ENCODE measurements at regions not wholly inside any gene's neighbourhood (a gene's known extent, or its start where the extent isn't known, plus 50 kb on each side); places are given as distances from the start of the nearest gene placed in this dataset.
"Not testable (repeated sequence)": the region's sequence is repeated elsewhere in the genome, so short reads cannot be mapped to it uniquely, and the experiment has no call there.

DNA sequence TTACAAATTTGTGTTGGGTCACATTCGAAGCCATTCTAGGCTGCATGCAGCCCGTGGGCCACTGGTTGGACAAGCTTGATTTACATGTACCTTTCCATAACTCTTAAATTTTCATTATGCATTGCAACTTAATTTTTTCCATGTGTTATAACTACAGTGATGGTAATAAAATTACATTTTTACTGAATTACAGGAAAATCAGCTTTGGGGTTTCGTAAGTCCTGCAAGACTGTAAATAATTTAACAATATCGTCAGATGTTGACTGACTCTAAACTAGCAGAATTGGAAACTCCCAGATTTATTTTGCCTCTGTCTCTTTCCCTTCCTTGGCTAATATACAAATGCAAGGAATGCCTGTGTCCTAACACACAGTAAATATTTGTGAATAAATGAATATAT is 88.0 kb upstream of the RAPGEF2 start:
- TF ChIP-seq GATA1 (IDR thresholded peaks at IDR 0.05; ENCODE audit: low read depth, low read length), result no peak
- TF ChIP-seq POLR2A (IDR thresholded peaks at IDR 0.05; ENCODE audit: low read length), result no peak
- no peak for DNase-seq

DNA sequence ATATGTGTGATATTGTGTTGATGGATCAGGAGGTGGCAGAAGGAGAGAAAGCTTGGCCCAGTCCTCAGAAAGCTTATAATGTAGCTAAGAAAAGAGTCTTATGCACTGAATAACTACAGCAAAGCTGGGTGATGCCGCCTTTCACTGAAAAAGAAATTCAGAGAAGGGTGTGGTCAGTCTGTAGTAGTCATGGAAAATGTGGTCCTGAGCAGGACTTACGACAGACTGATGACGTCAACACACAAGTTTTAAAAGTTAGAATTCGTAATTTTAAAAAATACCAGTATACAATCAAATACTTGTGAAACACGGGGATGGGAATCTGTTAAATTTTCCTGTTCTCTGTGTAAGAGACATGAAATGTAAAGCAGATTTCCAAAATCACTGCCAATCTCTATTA is 87.0 kb upstream of the RAPGEF2 start:
- TF ChIP-seq POLR2A (IDR thresholded peaks at IDR 0.05; ENCODE audit: low read length) (no peak), GATA1 (IDR thresholded peaks at IDR 0.05; ENCODE audit: low read depth, low read length) (no peak)
- peak in 1 of 2 experiments; percentile 36 for DNase-seq

DNA sequence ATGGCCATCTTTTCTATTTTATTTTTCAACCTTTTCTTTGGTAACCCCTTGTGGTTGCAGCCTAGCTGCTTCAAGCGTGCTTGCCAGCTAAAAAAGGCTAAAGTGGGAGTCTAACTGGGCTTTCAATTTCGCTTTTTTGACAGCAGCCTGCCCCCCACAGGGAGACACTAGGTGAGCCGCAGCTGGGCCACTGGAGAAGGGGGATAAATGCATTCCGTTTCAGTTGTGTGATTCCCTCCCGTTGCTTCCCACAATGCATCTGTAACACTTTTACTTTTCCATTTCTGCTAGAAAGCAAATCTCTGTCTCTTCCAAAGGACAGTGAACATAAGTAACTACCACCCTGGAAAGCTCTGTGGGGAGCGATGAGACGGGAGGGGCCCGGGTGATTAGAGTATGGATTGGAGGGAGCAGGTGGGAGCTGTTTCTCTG is 86.3 kb upstream of the RAPGEF2 start:
- DNase-seq, result no peak
- TF ChIP-seq GATA1 (IDR thresholded peaks at IDR 0.05; ENCODE audit: low read depth, low read length) (no peak), POLR2A (IDR thresholded peaks at IDR 0.05; ENCODE audit: low read length) (no peak)

DNA sequence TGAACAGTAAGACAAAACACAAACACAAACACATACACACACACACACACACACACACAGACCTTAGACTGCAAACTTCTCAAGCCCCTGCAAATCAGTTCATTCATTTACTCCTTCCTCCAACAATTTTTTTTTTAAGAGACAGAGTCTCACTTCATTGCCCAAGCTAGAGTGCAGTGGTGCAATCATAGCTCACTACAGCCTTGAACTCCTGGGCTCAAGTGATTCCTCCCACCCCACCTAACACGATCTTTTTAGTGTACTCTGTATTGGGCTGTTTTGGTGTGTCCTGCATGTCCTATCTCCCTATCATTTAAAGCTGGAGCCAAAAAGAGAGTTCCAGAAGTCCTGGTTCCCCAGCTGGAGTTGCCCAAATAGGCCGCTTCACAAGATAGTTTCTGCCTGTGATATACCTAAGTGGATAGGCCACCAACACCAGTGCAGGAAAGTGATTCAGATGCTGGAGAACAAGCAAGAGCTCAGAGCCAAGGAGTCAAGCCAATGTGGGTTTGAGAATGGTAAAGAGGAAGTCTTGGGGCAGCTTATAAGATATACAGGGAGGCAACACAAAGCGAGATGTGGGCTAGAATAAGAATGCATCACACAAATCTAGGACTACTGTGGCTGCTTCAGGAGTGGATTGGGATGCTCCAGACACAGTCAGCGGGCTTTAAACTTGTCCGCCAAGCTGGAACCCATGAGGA is 85.4 kb upstream of the RAPGEF2 start:
- DNase-seq, result no peak
- TF ChIP-seq GATA1 (IDR thresholded peaks at IDR 0.05; ENCODE audit: low read depth, low read length) (no peak), POLR2A (IDR thresholded peaks at IDR 0.05; ENCODE audit: low read length) (no peak)

DNA sequence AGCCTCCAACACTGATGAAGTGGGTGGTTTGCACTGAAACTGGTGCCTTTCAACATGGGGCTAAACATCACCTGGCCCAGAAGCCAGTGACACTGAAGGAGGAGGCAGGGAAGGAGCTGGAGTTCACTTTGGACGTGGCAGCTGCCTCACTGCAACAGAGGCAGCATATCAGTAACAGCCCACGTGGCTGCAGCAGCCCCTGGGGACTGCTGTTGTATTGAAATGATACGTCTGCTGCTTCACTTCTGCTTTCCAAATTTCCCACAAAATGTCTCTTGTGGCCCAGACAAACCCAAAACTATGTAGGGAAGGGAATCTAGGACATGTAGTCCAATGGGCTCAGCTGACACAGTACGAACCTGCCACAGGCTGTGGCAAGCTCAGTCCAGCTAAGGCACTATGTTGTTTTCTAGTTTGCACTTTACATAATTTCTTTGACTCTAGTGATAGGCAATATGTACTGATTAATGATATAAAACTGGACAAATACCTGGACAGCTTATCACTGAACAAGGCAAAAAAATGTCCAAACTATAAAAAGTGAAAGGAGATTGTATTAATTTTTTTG is 84.7 kb upstream of the RAPGEF2 start:
- TF ChIP-seq POLR2A (IDR thresholded peaks at IDR 0.05; ENCODE audit: low read length), result no peak
- TF ChIP-seq GATA1 (IDR thresholded peaks at IDR 0.05; ENCODE audit: low read depth, low read length), result no peak
- peak in 1 of 2 experiments; percentile 6 for DNase-seq

DNA sequence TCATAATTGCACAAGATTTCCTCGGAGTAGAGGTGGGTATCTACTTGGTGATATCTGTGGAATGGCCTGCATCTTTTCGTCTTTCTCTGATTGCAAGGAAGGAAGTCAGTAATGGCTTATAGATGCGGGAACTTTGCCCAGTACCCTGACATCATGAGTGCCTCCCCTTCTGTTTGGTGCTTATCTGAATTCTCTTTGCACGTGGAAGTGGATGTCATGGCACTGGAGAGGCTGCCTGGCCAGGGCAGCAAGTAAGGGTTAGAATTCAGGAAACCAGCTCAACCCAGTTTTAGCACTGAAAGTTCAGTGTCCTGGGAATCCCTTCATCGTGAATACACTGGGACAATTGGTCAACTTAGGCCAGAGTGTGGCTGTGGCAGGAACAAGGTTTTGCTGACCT is 83.5 kb upstream of the RAPGEF2 start:
- TF ChIP-seq GATA1 (IDR thresholded peaks at IDR 0.05; ENCODE audit: low read depth, low read length), result no peak
- no peak for DNase-seq

DNA sequence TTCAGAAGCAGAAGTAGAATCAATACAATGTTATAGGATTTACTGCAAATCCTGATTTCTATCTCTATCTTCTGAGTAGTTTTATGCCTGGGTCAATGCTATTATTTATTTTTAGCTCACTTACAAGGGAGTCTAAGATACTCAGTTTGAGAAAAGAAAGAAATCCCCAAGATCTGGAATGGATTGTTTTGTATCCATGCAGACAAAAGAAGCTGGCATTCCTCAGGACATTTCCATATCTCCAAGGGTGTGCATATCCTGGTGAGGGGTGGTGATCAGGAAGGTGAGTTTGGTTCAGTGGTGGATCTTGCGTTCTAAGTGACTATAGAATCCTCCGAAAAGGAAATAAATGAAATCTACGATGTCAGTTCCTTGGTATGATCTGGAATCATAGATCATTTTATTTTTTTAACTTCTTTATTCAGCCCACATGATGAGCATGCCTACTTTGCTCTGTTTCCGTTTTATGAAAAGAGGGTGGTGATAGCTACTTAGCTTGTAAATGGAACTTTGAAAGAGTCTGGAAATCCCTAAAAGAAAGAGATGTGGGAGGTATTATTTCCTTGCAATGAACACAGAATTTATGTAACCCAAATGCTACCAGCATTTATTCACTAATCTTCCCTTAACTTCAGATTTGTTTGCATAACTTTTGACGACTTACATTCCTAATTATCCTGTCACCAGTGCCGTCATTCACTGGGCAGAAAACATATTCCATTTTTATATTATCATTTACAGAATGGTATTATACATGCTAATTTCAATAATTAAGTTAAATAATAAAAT is 81.1 kb upstream of the RAPGEF2 start:
- DNase-seq, result no peak
- TF ChIP-seq POLR2A (IDR thresholded peaks at IDR 0.05; ENCODE audit: low read length), result no peak
- TF ChIP-seq GATA1 (IDR thresholded peaks at IDR 0.05; ENCODE audit: low read depth, low read length), result no peak

DNA sequence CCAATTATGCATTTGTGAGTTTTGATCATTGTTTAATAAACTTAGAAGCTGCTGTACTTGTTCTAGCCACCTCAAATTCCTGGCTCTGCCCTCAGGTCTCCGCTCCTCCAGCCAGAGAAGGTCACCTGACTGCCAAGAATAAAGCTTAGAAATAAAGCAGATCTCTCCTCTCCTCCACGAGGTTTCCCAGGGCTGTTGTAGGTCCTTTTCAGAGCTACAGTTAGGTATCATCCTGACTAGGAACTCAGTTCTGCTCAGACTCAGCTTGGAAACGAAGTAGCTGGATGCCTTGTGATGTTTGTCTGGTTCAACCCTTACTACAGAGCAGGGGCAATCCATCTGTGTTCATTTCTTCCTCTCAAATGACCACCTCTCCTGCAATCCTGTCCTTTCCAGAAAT is 79.1 kb upstream of the RAPGEF2 start:
- no peak for DNase-seq

DNA sequence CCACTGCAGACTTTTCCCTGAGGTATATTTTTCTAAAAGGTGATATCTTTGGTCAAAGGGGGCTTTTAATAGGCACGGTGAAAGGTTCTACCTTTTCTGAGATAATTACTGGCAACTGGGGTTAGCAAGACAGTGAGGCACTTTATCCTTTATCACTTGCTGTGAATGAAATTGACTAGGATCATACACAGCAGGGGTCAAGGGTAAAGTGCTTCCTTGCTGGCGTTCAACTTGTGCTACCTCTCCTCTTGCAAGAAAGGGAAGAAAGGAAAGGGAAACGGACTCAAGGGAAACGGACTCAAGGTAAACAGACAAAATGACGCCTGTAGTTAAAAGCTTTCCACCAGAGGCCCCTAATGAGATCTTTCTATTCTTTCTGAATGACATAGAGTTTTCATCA is 78.6 kb upstream of the RAPGEF2 start:
- TF ChIP-seq GATA1 (IDR thresholded peaks at IDR 0.05; ENCODE audit: low read depth, low read length) (no peak), POLR2A (IDR thresholded peaks at IDR 0.05; ENCODE audit: low read length) (no peak)
- DNase-seq, result no peak

More for the DNA sequence above, 79.1 kb upstream of the RAPGEF2 start:
- TF ChIP-seq GATA1 (IDR thresholded peaks at IDR 0.05; ENCODE audit: low read depth, low read length), result no peak
- TF ChIP-seq POLR2A (IDR thresholded peaks at IDR 0.05; ENCODE audit: low read length), result no peak

DNA sequence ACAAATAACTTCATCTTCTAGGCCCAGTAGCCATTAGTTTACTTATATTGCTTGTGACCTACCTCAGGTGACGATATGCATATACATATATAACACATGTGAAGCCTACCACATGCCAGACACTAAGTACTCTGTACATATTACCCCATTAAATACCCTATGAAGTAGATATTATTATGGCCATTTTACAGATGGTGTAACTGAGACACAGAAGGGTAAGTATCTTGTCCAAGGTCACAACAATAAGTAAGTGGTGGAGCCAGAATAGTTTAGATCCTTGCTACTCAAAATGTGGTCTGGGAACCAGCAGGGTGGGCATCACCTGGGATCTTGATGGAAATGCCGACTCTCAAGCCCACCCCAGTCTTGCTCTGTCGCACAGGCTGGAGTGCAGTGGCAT is 78.1 kb upstream of the RAPGEF2 start:
- DNase-seq, result no peak
- TF ChIP-seq POLR2A (IDR thresholded peaks at IDR 0.05; ENCODE audit: low read length), result no peak
- TF ChIP-seq GATA1 (IDR thresholded peaks at IDR 0.05; ENCODE audit: low read depth, low read length), result no peak

DNA sequence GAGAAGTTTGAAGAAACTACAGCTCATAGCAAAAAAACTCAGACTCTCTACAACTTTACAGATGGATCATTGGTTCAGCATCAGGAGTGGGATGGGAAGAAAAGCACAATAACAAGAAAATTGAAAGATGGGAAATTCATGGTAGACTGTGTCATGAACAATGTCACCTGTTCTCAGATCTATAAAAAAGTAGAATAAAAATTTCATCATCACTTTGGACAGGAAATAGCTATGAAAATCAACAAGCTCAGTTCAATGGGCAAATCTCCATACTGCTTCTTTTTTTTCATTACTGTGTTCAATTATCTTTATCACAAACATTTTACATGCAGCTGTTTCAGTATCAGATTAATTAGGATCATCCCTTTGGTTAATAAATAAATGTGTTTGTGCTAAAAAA is 76.5 kb upstream of the RAPGEF2 start:
- no peak for TF ChIP-seq GATA1 (IDR thresholded peaks at IDR 0.05; ENCODE audit: low read depth, low read length)
- no peak for TF ChIP-seq POLR2A (IDR thresholded peaks at IDR 0.05; ENCODE audit: low read length)
- DNase-seq, result no peak

DNA sequence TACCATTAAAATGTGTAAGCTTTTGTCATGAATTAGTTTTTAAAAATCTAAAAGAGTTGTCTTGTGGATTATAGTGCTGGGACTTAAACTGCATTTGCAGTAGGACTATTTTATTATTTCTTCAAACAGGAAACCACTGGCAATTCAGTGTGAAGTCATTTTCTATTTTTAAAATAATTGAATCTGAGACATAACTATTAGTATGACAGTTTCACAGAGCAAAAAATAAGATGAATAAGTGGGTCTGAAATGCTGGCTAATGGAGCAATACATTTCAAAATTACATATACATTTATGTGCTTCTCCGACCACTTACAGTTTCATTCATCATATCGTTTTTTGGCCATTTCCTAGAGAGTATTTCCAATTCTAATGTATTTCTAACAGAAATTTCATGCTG is 75.3 kb upstream of the RAPGEF2 start:
- DNase-seq, result no peak
- TF ChIP-seq POLR2A (IDR thresholded peaks at IDR 0.05; ENCODE audit: low read length), result no peak
- TF ChIP-seq GATA1 (IDR thresholded peaks at IDR 0.05; ENCODE audit: low read depth, low read length), result no peak

DNA sequence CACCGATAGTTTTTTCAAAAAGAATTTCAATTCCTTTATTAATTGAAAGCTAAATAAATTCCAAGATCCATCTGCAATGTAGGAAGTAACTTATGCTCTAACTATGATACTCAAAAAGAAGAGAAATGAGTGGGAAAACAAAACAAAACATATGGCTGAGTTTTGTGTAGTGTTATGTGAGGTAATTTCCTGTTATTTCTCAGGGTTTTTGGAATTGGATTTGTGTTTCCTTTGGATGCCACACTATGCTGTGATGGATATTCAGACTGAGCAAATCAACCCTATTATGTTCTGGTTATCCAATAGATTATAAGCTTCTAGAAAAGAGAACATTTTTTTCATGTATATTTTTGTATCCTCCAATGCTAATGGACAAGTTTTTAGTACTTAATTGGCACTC is 73.4 kb upstream of the RAPGEF2 start:
- DNase-seq, result no peak
- no peak for TF ChIP-seq GATA1 (IDR thresholded peaks at IDR 0.05; ENCODE audit: low read depth, low read length)

DNA sequence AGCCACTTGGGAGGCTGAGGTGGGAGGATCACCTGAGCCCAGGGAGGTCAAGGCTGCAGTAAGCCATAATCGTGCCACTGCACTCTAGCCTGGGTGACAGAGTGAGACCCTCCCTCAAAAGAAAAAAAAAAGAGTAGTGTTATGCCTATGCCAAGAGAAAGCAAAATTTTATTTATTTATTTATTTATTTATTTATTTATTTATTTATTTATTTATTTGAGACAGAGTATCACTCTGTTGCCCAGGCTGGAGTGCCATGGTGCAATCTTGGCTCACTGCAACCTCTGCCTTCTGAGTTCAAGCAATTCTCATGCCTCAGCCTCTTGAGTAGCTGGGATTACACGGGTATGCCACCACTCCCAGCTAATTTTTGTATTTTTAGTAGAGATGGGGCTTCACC is 72.6 kb upstream of the RAPGEF2 start:
- DNase-seq, result not testable (repeated sequence)

DNA sequence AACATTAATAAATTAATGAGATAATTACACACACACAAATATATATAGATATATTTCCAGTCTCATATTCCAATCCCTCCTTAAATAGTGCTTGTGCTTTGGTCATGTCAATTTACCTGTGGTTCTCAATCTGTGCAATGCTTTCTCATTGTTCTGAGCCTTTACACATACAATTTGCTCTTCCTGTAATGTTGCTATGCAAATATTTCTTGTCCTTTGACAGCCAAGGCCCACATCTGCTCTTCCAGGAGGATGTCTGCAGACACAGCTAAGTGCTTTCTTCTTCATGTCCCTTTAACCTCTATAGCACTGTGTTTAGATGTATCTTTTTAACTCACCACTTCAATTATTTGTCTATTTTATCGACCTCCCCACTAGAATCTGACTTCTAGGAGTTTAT is 67.3 kb upstream of the RAPGEF2 start:
- TF ChIP-seq GATA1 (IDR thresholded peaks at IDR 0.05; ENCODE audit: low read depth, low read length) (no peak), POLR2A (IDR thresholded peaks at IDR 0.05; ENCODE audit: low read length) (no peak)
- no peak for DNase-seq
